ENCODE measurements at regions not wholly inside any gene's neighbourhood (a gene's known extent, or its start where the extent isn't known, plus 50 kb on each side); places are given as distances from the start of the nearest gene placed in this dataset.

GRCh38 chr12:115693970-115694369 lies 583.5 kb downstream of the MED13L start:
- DNase-seq: no peak
- no peaks in the 10 kb centered on the region for H3K27me3 Mint-ChIP-seq (ENCODE audit: unreplicated experiment)
- intact Hi-C loops (cut with micrococcal nuclease; ENCODE audit: unreplicated experiment): no loop called here
- H3K9me3 Mint-ChIP-seq (ENCODE audit: low read depth, unreplicated experiment): peaks cover 18% of the 10 kb centered on the region
- H3K4me1 Mint-ChIP-seq (ENCODE audit: low read depth, unreplicated experiment): no peaks in the 10 kb centered on the region
- H3K36me3 Mint-ChIP-seq (ENCODE audit: insufficient read depth, unreplicated experiment): no peaks in the 10 kb centered on the region
- no TSS peak for BruUV-seq (replicated peaks)
- TF ChIP-seq CTCF (IDR thresholded peaks at IDR 0.05; ENCODE audit: unreplicated experiment): no peak
- CTCF ChIA-PET: no interaction called here
- H3K4me3 Mint-ChIP-seq (ENCODE audit: low read depth, unreplicated experiment): no peak overlapping the region
- no peak overlapping the region for H3K27ac Mint-ChIP-seq (ENCODE audit: unreplicated experiment)

- Mint-ChIP-seq H3K4me1 (ENCODE audit: low read depth, unreplicated experiment) (no peaks in the 10 kb centered on the region), H3K36me3 (ENCODE audit: insufficient read depth, unreplicated experiment) (no peaks in the 10 kb centered on the region), H3K9me3 (ENCODE audit: low read depth, unreplicated experiment) (peaks cover 21% of the 10 kb centered on the region), H3K27me3 (ENCODE audit: unreplicated experiment) (no peaks in the 10 kb centered on the region), H3K27ac (ENCODE audit: unreplicated experiment) (no peak overlapping the region), H3K4me3 (ENCODE audit: low read depth, unreplicated experiment) (no peak overlapping the region)
- intact Hi-C loops (cut with micrococcal nuclease; ENCODE audit: unreplicated experiment): no loop called here
- no TSS peak for BruUV-seq (replicated peaks)
- CTCF ChIA-PET: no interaction called here
- DNase-seq: no peak
- TF ChIP-seq CTCF (IDR thresholded peaks at IDR 0.05; ENCODE audit: unreplicated experiment): no peak
Observed at GRCh38 chr12:115691123-115691522, 586.4 kb downstream of the MED13L start.

GRCh38 chr12:115687094-115687493 lies 590.4 kb downstream of the MED13L start:
- CTCF ChIA-PET: interaction anchor here (0.6 kb wide), 1 partner anchor 8 kb away, joined by 7 read pairs; no protein-coding TSS in a partner anchor
- no peaks in the 10 kb centered on the region for H3K36me3 Mint-ChIP-seq (ENCODE audit: insufficient read depth, unreplicated experiment)
- intact Hi-C loops (cut with micrococcal nuclease; ENCODE audit: unreplicated experiment): no loop called here
- H3K9me3 Mint-ChIP-seq (ENCODE audit: low read depth, unreplicated experiment): peaks cover 29% of the 10 kb centered on the region
- H3K4me3 Mint-ChIP-seq (ENCODE audit: low read depth, unreplicated experiment): no peak overlapping the region
- H3K27ac Mint-ChIP-seq (ENCODE audit: unreplicated experiment): no peak overlapping the region
- no peak for DNase-seq
- no peaks in the 10 kb centered on the region for H3K27me3 Mint-ChIP-seq (ENCODE audit: unreplicated experiment)
- BruUV-seq (replicated peaks): no TSS peak
- no peak for TF ChIP-seq CTCF (IDR thresholded peaks at IDR 0.05; ENCODE audit: unreplicated experiment)
- no peaks in the 10 kb centered on the region for H3K4me1 Mint-ChIP-seq (ENCODE audit: low read depth, unreplicated experiment)

- intact Hi-C loops (cut with micrococcal nuclease; ENCODE audit: unreplicated experiment): no loop called here
- H3K4me1 Mint-ChIP-seq (ENCODE audit: low read depth, unreplicated experiment): no peaks in the 10 kb centered on the region
Observed at GRCh38 chr12:115683240-115683780, 594.2 kb downstream of the MED13L start.

More at GRCh38 chr12:115683240-115683780, 594.2 kb downstream of the MED13L start:
- no peak for TF ChIP-seq CTCF (IDR thresholded peaks at IDR 0.05; ENCODE audit: unreplicated experiment)
- no peaks in the 10 kb centered on the region for H3K36me3 Mint-ChIP-seq (ENCODE audit: insufficient read depth, unreplicated experiment)
- no peak for DNase-seq
- no peak overlapping the region for H3K4me3 Mint-ChIP-seq (ENCODE audit: low read depth, unreplicated experiment)
- BruUV-seq (replicated peaks): no TSS peak
- H3K27me3 Mint-ChIP-seq (ENCODE audit: unreplicated experiment): no peaks in the 10 kb centered on the region
- H3K27ac Mint-ChIP-seq (ENCODE audit: unreplicated experiment): no peak overlapping the region
- H3K9me3 Mint-ChIP-seq (ENCODE audit: low read depth, unreplicated experiment): peaks cover 19% of the 10 kb centered on the region
- CTCF ChIA-PET: no interaction called here

Measured in Calu3 (cell line).